ENCODE measurements at regions not wholly inside any gene's neighbourhood (a gene's known extent, or its start where the extent isn't known, plus 50 kb on each side); places are given as distances from the start of the nearest gene placed in this dataset.

DNA sequence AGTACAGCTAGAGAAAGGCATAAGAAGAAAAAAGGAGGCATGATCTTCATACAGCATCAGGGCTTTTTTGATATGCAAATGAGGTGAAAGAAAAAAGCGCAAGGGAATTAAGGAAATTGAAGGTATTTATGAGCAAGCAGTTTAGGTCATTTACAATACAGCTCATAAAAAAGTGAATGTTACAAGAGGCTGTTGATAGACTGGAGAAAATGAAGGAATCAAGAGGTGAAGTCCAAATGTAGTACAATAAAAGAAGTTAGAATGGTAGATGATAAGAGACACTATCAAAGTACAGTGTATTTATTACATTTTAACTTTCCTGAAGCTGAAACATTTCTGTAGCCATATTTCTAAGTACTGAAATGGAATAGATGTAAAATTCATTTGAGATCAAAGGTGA, 1349.5 kb downstream of the ADGRL3 start:
- no peak for TF ChIP-seq POLR2A (IDR thresholded peaks at IDR 0.05)
- TF ChIP-seq, protein P1, sequence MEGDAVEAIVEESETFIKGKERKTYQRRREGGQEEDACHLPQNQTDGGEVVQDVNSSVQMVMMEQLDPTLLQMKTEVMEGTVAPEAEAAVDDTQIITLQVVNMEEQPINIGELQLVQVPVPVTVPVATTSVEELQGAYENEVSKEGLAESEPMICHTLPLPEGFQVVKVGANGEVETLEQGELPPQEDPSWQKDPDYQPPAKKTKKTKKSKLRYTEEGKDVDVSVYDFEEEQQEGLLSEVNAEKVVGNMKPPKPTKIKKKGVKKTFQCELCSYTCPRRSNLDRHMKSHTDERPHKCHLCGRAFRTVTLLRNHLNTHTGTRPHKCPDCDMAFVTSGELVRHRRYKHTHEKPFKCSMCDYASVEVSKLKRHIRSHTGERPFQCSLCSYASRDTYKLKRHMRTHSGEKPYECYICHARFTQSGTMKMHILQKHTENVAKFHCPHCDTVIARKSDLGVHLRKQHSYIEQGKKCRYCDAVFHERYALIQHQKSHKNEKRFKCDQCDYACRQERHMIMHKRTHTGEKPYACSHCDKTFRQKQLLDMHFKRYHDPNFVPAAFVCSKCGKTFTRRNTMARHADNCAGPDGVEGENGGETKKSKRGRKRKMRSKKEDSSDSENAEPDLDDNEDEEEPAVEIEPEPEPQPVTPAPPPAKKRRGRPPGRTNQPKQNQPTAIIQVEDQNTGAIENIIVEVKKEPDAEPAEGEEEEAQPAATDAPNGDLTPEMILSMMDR (IDR thresholded peaks at IDR 0.05), result no peak
- TF ChIP-seq EP300 (IDR thresholded peaks at IDR 0.05), result no peak
- no peak for TF ChIP-seq POLR2AphosphoS5 (IDR thresholded peaks at IDR 0.05)
